Adrenal gland (tissue), 9 donors: ENCODE measurements at regions not wholly inside any gene's neighbourhood (a gene's known extent, or its start where the extent isn't known, plus 50 kb on each side); places are given as distances from the start of the nearest gene placed in this dataset.

ENCODE experiments used
- DNase-seq, 7 donors: peaks; one replicate each; pipeline ENCODE4 v3.0.0-alpha.2; 2019 to 2020
- H3K27ac ChIP-seq, 5 donors: fragments of 200-600 bp; sonication (generic) in 4 of 5; 1 replicate in 3 of 5; 2 replicates in 2 of 5; pipeline versions ENCODE4 v1.5.1 to v1.8.0; 2016 to 2020; ENCODE audit warnings: mild to moderate bottlenecking in 1 of 5
- H3K27me3 ChIP-seq: fragments of 200-600 bp; 2 replicates; pipeline ENCODE4 v1.8.0; 2021
- H3K36me3 ChIP-seq, 2 donors: fragments of 200-600 bp; replicated peaks in 1 of 2; 1 replicate in 1 of 2; 2 replicates in 1 of 2; pipeline versions ENCODE4 v1.5.1 to v1.8.0; 2018 to 2022
- H3K4me1 ChIP-seq, 2 donors: fragments of 200-600 bp; replicated peaks in 1 of 2; 1 replicate in 1 of 2; 2 replicates in 1 of 2; pipeline versions ENCODE4 v1.5.1 to v1.8.0; 2018 to 2021
- H3K4me3 ChIP-seq, 4 donors: fragments of 200-600 bp; sonication (generic) in 3 of 4; one replicate each; pipeline ENCODE4 v1.5.1; 2016 to 2018
- H3K9me3 ChIP-seq, 3 donors: fragments of 200-600 bp; sonication (generic) in 1 of 3; replicated peaks in 1 of 3; 1 replicate in 2 of 3; 2 replicates in 1 of 3; pipeline versions ENCODE4 v1.5.1 to v1.8.0; 2016 to 2021
- POLR2A ChIP-seq, 2 donors: fragments of 450-650 bp; IDR thresholded peaks; one replicate each; pipeline ENCODE4 v1.6.1; 2017; ENCODE audit warnings: antibody characterized with exemption in 2 of 2, mild to moderate bottlenecking in 2 of 2, moderate library complexity in 1 of 2
- WGBS, 4 donors: extraction: QIAGEN DNeasy Blood & Tissue Kit in 2 of 4; methylation state at CpG; one replicate each; pipeline versions ENCODE4 v1.1.5 to v1.1.7; 2013 to 2017; 5-methylcytosine and 5-hydroxymethylcytosine counted together
- intact Hi-C, 2 donors: fragments of 100-400 bp; cut with DNase I; formaldehyde crosslinking; loops; one replicate each; pipeline versions ENCODE4 v1.14.1 to v1.15.0; 2022 to 2023
- TF ChIP-seq, protein P1 (sequence below), 6 experiments: fragments of 450-650 bp in 4 of 6; fragments of 200-600 bp in 2 of 6; sonication (generic) in 1 of 6; IDR thresholded peaks; 1 replicate in 5 of 6; 2 replicates in 1 of 6; pipeline versions ENCODE4 v1.5.1 to v1.8.0; 2016 to 2021; ENCODE audit warnings: antibody characterized with exemption in 6 of 6, mild to moderate bottlenecking in 2 of 6, moderate library complexity in 1 of 6
- donor health status: healthy with polysubstance abuse.
- donor health status: Bipolar disorder and iron deficiency.
- donor health status: DM: yes; HTN: yes; CAD: no.
- donor health status: DM: no; HTN: no; CAD: no.
- donor health status: DM: no; HTN: no; CAD: no.

DNA sequence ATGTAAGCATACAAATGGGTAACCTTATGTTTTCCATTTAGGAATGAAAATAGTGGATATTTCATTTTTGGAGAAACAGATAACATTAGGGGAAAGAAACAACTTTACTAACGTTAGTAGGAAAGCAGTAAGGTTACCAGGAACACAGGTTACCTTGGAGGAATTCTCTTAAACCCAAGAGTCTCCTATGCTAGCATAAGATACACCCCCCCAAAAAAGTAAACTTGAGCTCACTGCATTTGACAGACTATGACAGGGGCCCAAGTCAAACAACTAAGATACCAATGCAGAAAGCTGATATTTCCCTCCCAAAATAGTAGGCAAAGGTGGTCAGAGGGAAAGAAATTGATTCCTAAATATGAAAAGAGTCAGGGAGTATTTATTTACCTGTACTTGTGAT, 656.9 kb downstream of the DSC3 start:
- Histone ChIP-seq H3K9me3 (no peaks in the 10 kb centered on the region), H3K27ac (no peak overlapping the region), H3K27me3 (no peaks in the 10 kb centered on the region), H3K4me3 (no peak overlapping the region), H3K36me3 (no peaks in the 10 kb centered on the region), H3K4me1 (no peaks in the 10 kb centered on the region)
- no peak for TF ChIP-seq POLR2A (IDR thresholded peaks at IDR 0.05)
- TF ChIP-seq, protein P1, sequence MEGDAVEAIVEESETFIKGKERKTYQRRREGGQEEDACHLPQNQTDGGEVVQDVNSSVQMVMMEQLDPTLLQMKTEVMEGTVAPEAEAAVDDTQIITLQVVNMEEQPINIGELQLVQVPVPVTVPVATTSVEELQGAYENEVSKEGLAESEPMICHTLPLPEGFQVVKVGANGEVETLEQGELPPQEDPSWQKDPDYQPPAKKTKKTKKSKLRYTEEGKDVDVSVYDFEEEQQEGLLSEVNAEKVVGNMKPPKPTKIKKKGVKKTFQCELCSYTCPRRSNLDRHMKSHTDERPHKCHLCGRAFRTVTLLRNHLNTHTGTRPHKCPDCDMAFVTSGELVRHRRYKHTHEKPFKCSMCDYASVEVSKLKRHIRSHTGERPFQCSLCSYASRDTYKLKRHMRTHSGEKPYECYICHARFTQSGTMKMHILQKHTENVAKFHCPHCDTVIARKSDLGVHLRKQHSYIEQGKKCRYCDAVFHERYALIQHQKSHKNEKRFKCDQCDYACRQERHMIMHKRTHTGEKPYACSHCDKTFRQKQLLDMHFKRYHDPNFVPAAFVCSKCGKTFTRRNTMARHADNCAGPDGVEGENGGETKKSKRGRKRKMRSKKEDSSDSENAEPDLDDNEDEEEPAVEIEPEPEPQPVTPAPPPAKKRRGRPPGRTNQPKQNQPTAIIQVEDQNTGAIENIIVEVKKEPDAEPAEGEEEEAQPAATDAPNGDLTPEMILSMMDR (IDR thresholded peaks at IDR 0.05), result no peak
- DNase-seq, result no peak
- intact Hi-C loops, result no loop called here
- WGBS, 4 donors, result 40 to 50% (median 46%) methylated on average over 1 of the region's 1 CpG

DNA sequence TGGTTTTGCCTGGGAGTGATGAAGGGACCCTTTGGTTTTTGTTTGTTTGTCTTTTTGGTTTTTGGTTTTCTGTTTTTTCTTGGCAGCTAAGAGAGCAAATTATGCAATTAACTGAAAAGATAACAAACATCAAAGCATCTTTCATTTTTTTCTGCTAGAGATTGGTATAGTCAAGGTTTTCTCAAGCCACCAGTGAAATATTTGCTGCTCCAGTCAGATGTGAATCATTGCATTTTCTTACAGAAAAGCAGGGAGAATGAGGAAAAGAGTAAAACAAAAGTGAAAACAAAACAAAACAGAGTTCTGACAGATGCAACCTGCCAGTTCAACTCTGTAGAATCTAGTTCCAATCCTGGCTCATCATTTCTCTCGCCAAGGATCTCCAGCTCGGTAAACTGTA, 660.7 kb downstream of the DSC3 start:
- no peaks in the 10 kb centered on the region for H3K4me1 ChIP-seq
- intact Hi-C loops, result no loop called here
- no peaks in the 10 kb centered on the region for H3K36me3 ChIP-seq
- no peak overlapping the region for H3K27ac ChIP-seq
- TF ChIP-seq, protein P1 (IDR thresholded peaks at IDR 0.05), result no peak
- no peak for TF ChIP-seq POLR2A (IDR thresholded peaks at IDR 0.05)
- H3K27me3 ChIP-seq, result no peaks in the 10 kb centered on the region
- WGBS, 4 donors, result 72 to 90% (median 84%) methylated on average over 2 of the region's 2 CpGs
- H3K4me3 ChIP-seq, result no peak overlapping the region
- DNase-seq, result no peak
- H3K9me3 ChIP-seq, result no peaks in the 10 kb centered on the region

DNA sequence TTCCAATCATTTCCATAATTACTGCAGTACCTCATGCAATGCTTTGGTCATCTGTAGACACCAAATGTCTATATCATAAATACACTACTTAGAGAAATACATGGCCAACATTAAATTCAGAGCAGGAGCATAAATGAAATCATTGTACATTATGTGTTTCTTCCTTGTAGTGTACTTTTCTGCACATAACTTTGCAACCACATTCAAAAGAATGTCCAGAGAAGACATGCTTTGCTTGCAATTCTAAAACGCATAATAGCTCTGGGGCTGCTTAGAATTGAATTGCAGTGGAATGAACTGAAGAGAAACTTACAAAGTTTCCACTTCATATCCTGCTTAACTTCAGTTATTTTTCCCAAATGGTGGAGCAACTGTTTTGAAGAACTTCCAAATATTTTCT, 664.4 kb downstream of the DSC3 start:
- no peak for DNase-seq
- Histone ChIP-seq H3K9me3 (no peaks in the 10 kb centered on the region), H3K27me3 (no peaks in the 10 kb centered on the region), H3K4me1 (no peaks in the 10 kb centered on the region), H3K36me3 (no peaks in the 10 kb centered on the region), H3K27ac (no peak overlapping the region), H3K4me3 (no peak overlapping the region)
- WGBS, 4 donors, result 37 to 60% (median 43%) methylated on average over 1 of the region's 1 CpG
- intact Hi-C loops, result loop anchor here in 1 of 2 donors (10.0 kb wide), 1 partner anchor 63 kb away; no protein-coding TSS in a partner anchor
- TF ChIP-seq, protein P1 (IDR thresholded peaks at IDR 0.05), result no peak
- no peak for TF ChIP-seq POLR2A (IDR thresholded peaks at IDR 0.05)

DNA sequence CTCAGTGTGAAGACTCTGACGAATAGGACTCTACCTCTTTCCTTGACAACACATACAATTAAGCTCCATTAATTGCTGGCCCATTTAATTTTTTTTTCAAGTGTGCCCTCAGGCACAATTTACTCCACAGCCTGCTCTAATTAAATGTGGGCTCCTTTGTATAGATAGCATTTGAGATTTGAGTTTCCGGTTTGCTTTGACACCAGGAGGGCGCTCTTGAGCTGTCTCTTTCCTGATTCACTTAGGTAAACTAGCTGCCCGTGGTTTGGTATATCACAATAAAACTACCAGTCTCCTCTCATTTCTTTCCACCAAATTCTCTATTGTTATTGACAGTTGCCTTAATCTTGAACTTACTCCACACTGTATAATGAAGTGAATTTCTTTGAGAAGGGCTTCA, 666.0 kb downstream of the DSC3 start:
- Histone ChIP-seq H3K27me3 (no peaks in the 10 kb centered on the region), H3K4me3 (no peak overlapping the region), H3K27ac (no peak overlapping the region), H3K36me3 (no peaks in the 10 kb centered on the region), H3K9me3 (no peaks in the 10 kb centered on the region), H3K4me1 (no peaks in the 10 kb centered on the region)
- TF ChIP-seq, protein P1 (IDR thresholded peaks at IDR 0.05), result no peak
- TF ChIP-seq POLR2A (IDR thresholded peaks at IDR 0.05), result no peak
- no peak for DNase-seq
- 59 to 70% (median 61%) methylated on average over 4 of the region's 4 CpGs for WGBS, 4 donors
- intact Hi-C loops, result loop anchor here in 1 of 2 donors (10.0 kb wide), 1 partner anchor 62 kb away; no protein-coding TSS in a partner anchor
